Skeletal muscle satellite cell (primary cell): ENCODE measurements at regions not wholly inside any gene's neighbourhood (a gene's known extent, or its start where the extent isn't known, plus 50 kb on each side); places are given as distances from the start of the nearest gene placed in this dataset.

ENCODE experiments used
- H3K27me3 ChIP-seq: 2 replicates; pipeline ENCODE4 v1.7.0; 2013; ENCODE audit warnings: low read length; ENCODE audit not compliant: control insufficient read depth, insufficient read depth
- H3K36me3 ChIP-seq: 2 replicates; pipeline ENCODE4 v1.7.0; 2013; ENCODE audit warnings: mild to moderate bottlenecking, control low read depth, low read length; ENCODE audit not compliant: insufficient read depth
- H3K4me1 ChIP-seq: 2 replicates; pipeline ENCODE4 v1.7.0; 2013; ENCODE audit warnings: low read length; ENCODE audit not compliant: control insufficient read depth, insufficient read depth
- H3K4me2 ChIP-seq: 2 replicates; pipeline ENCODE4 v1.7.0; 2013; ENCODE audit warnings: mild to moderate bottlenecking, low read length
- H3K4me3 ChIP-seq: 2 replicates; pipeline ENCODE4 v1.7.0; 2013; ENCODE audit warnings: low read length
- H3K9ac ChIP-seq: 2 replicates; pipeline ENCODE4 v1.7.0; 2013; ENCODE audit warnings: mild to moderate bottlenecking, low read depth, low read length, moderate library complexity
- H3K9me3 ChIP-seq: replicated peaks from 2 replicates; pipeline ENCODE4 v1.7.0; 2013; ENCODE audit warnings: mild to moderate bottlenecking, control low read depth, low read length

GRCh38 chr2:10504370-10504993, 56.4 kb upstream of the ODC1 start:
- Histone ChIP-seq H3K27me3 (peaks cover 30% of the 10 kb centered on the region), H3K4me3 (no peak overlapping the region), H3K9ac (no peak overlapping the region), H3K9me3 (no peaks in the 10 kb centered on the region), H3K36me3 (no peaks in the 10 kb centered on the region), H3K4me2 (no peak overlapping the region), H3K4me1 (no peaks in the 10 kb centered on the region)

GRCh38 chr2:10502803-10503107, 54.6 kb upstream of the ODC1 start:
- Histone ChIP-seq H3K9ac (no peak overlapping the region), H3K9me3 (no peaks in the 10 kb centered on the region), H3K27me3 (peaks cover 27% of the 10 kb centered on the region), H3K4me1 (peaks cover 6% of the 10 kb centered on the region), H3K4me3 (no peak overlapping the region), H3K4me2 (no peak overlapping the region), H3K36me3 (no peaks in the 10 kb centered on the region)

- Histone ChIP-seq H3K27me3 (peaks cover 27% of the 10 kb centered on the region), H3K36me3 (no peaks in the 10 kb centered on the region), H3K4me3 (no peak overlapping the region), H3K4me1 (peaks cover 10% of the 10 kb centered on the region), H3K4me2 (no peak overlapping the region), H3K9ac (no peak overlapping the region), H3K9me3 (no peaks in the 10 kb centered on the region)
Measured at GRCh38 chr2:10501980-10502802, 54.1 kb upstream of the ODC1 start.

- Histone ChIP-seq H3K9me3 (no peaks in the 10 kb centered on the region), H3K9ac (no peak overlapping the region), H3K4me2 (no peak overlapping the region), H3K4me1 (peaks cover 10% of the 10 kb centered on the region), H3K4me3 (no peak overlapping the region), H3K36me3 (no peaks in the 10 kb centered on the region), H3K27me3 (peaks cover 27% of the 10 kb centered on the region)
Measured at GRCh38 chr2:10501451-10501961, 53.4 kb upstream of the ODC1 start.

- Histone ChIP-seq H3K9ac (no peak overlapping the region), H3K4me2 (no peak overlapping the region), H3K4me3 (no peak overlapping the region)
Measured at GRCh38 chr2:10500601-10501361, 52.7 kb upstream of the ODC1 start.

GRCh38 chr2:10499911-10500521, 51.9 kb upstream of the ODC1 start:
- H3K9ac ChIP-seq, result no peak overlapping the region
- H3K4me1 ChIP-seq, result peaks cover 10% of the 10 kb centered on the region
- no peak overlapping the region for H3K4me3 ChIP-seq
- no peaks in the 10 kb centered on the region for H3K9me3 ChIP-seq
- no peak overlapping the region for H3K4me2 ChIP-seq
- H3K36me3 ChIP-seq, result no peaks in the 10 kb centered on the region
- H3K27me3 ChIP-seq, result peaks cover 26% of the 10 kb centered on the region

More at GRCh38 chr2:10500601-10501361, 52.7 kb upstream of the ODC1 start:
- Histone ChIP-seq H3K36me3 (no peaks in the 10 kb centered on the region), H3K9me3 (no peaks in the 10 kb centered on the region), H3K4me1 (peaks cover 10% of the 10 kb centered on the region), H3K27me3 (peaks cover 27% of the 10 kb centered on the region)

- no peak overlapping the region for H3K4me2 ChIP-seq
- H3K4me3 ChIP-seq, result no peak overlapping the region
- H3K9me3 ChIP-seq, result no peaks in the 10 kb centered on the region
- no peaks in the 10 kb centered on the region for H3K36me3 ChIP-seq
- peaks cover 19% of the 10 kb centered on the region for H3K27me3 ChIP-seq
- no peak overlapping the region for H3K9ac ChIP-seq
- H3K4me1 ChIP-seq, result peaks cover 12% of the 10 kb centered on the region
Measured at GRCh38 chr2:10499275-10499907, 51.3 kb upstream of the ODC1 start.

- no peaks in the 10 kb centered on the region for H3K9me3 ChIP-seq
- H3K4me2 ChIP-seq, result peak overlapping the region; percentile 62
- H3K9ac ChIP-seq, result no peak overlapping the region
- peaks cover 19% of the 10 kb centered on the region for H3K4me1 ChIP-seq
- no peaks in the 10 kb centered on the region for H3K36me3 ChIP-seq
- no peak overlapping the region for H3K4me3 ChIP-seq
- H3K27me3 ChIP-seq, result peaks cover 17% of the 10 kb centered on the region
Measured at GRCh38 chr2:10498525-10499274, 50.6 kb upstream of the ODC1 start.
